Prostate gland (tissue), 2 donors: ENCODE measurements at regions not wholly inside any gene's neighbourhood (a gene's known extent, or its start where the extent isn't known, plus 50 kb on each side); places are given as distances from the start of the nearest gene placed in this dataset.

Experiments used
- DNase-seq: peaks from one replicate; pipeline ENCODE4 v3.0.0-alpha.2; 2019; ENCODE audit warnings: low spot score
- H3K27ac ChIP-seq, 2 donors: fragments of 200-600 bp; sonication (generic); 2 replicates each; pipeline ENCODE4 v1.5.1; 2017 to 2019
- H3K27me3 ChIP-seq: fragments of 200-600 bp; sonication (generic); replicated peaks from 2 replicates; pipeline ENCODE4 v1.5.1; 2019; ENCODE audit not compliant: insufficient read depth
- H3K36me3 ChIP-seq, 2 donors: fragments of 200-600 bp; sonication (generic); 1 replicate in 1 of 2; 2 replicates in 1 of 2; pipeline versions ENCODE4 v1.5.1 to v1.8.1; 2017 to 2019
- H3K4me1 ChIP-seq: fragments of 200-600 bp; sonication (generic); replicated peaks from 2 replicates; pipeline ENCODE4 v1.5.1; 2019
- H3K4me3 ChIP-seq, 2 donors: fragments of 200-600 bp; sonication (generic); 2 replicates each; pipeline ENCODE4 v1.5.1; 2017 to 2019
- H3K9me3 ChIP-seq: fragments of 200-600 bp; sonication (generic); 2 replicates; pipeline ENCODE4 v1.5.1; 2017
- POLR2A ChIP-seq: fragments of 450-650 bp; IDR thresholded peaks from one replicate; pipeline ENCODE4 v1.6.1; 2016; ENCODE audit warnings: antibody characterized with exemption, mild to moderate bottlenecking
- POLR2AphosphoS5 ChIP-seq: sonication (generic); formaldehyde crosslinking; IDR thresholded peaks from one replicate; pipeline ENCODE4 v1.6.1; 2017; ENCODE audit warnings: antibody characterized with exemption
- WGBS: methylation state at CpG from one replicate; pipeline ENCODE4 v1.1.5; 2018; 5-methylcytosine and 5-hydroxymethylcytosine counted together
- intact Hi-C: fragments of 100-400 bp; cut with DNase I; formaldehyde crosslinking; loops from one replicate; pipeline ENCODE4 v1.14.2; 2022
- TF ChIP-seq, protein P1 (sequence below), 4 experiments: fragments of 200-600 bp in 2 of 4; fragments of 450-650 bp in 2 of 4; sonication (generic) in 2 of 4; IDR thresholded peaks; 1 replicate in 3 of 4; 2 replicates in 1 of 4; pipeline ENCODE4 v1.5.1; 2016 to 2019; ENCODE audit warnings: antibody characterized with exemption in 4 of 4, mild to moderate bottlenecking in 2 of 4, moderate library complexity in 2 of 4

DNA sequence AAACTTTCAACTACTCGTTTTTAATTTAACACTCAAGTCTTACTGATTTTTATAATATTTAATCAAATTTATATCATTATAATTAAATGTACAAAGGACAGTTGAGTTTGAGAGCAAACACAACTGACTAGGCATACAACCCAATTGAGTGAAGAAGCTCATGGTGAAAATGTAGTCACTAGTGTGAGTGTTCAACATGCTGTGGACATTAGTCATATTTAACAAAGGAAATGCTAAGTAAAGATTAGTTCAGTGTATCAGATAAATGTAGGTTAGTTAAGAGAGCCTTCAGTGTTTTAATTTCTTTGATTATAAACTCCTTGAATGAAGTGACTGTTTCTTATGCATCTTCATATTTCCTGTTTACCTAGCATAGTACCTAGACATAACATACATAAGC lies 444.2 kb upstream of the GOLIM4 start:
- DNase-seq, result no peak
- TF ChIP-seq POLR2AphosphoS5, result no peak
- no peak for TF ChIP-seq POLR2A
- TF ChIP-seq, protein P1, sequence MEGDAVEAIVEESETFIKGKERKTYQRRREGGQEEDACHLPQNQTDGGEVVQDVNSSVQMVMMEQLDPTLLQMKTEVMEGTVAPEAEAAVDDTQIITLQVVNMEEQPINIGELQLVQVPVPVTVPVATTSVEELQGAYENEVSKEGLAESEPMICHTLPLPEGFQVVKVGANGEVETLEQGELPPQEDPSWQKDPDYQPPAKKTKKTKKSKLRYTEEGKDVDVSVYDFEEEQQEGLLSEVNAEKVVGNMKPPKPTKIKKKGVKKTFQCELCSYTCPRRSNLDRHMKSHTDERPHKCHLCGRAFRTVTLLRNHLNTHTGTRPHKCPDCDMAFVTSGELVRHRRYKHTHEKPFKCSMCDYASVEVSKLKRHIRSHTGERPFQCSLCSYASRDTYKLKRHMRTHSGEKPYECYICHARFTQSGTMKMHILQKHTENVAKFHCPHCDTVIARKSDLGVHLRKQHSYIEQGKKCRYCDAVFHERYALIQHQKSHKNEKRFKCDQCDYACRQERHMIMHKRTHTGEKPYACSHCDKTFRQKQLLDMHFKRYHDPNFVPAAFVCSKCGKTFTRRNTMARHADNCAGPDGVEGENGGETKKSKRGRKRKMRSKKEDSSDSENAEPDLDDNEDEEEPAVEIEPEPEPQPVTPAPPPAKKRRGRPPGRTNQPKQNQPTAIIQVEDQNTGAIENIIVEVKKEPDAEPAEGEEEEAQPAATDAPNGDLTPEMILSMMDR (IDR thresholded peaks at IDR 0.05), result no peak
- Histone ChIP-seq H3K4me3 (no peak overlapping the region), H3K9me3 (no peaks in the 10 kb centered on the region), H3K4me1 (no peaks in the 10 kb centered on the region), H3K27me3 (no peaks in the 10 kb centered on the region), H3K27ac (no peak overlapping the region), H3K36me3 (no peaks in the 10 kb centered on the region)
- intact Hi-C loops, result no loop called here
- 77% methylated on average over 1 of the region's 1 CpG for WGBS

DNA sequence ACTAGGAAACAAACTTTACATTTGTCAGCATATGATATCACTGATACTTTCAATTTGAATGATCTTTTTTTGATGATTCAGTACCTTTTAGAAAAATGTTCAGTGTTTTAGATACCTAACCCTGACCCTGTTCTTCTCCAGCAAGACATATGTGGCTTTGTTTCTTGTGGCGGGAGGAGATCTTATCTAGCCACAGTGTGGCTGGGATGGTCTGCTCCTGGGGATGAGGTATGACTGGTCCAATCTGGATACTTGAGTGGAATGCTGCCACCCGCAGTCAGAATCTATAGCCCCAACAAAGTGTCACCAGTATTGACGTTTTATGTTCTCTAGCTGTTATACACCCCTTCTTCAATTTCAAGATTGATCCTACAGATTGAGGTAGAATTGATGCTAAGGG lies 439.0 kb upstream of the GOLIM4 start:
- Histone ChIP-seq H3K9me3 (no peaks in the 10 kb centered on the region), H3K27ac (no peak overlapping the region), H3K27me3 (no peaks in the 10 kb centered on the region), H3K36me3 (no peaks in the 10 kb centered on the region), H3K4me3 (no peak overlapping the region), H3K4me1 (no peaks in the 10 kb centered on the region)
- no peak for DNase-seq
- TF ChIP-seq POLR2AphosphoS5 (no peak), POLR2A (no peak)
- TF ChIP-seq, protein P1 (IDR thresholded peaks at IDR 0.05), result no peak
- intact Hi-C loops, result no loop called here
- WGBS, result 85% methylated on average over 3 of the region's 3 CpGs

DNA sequence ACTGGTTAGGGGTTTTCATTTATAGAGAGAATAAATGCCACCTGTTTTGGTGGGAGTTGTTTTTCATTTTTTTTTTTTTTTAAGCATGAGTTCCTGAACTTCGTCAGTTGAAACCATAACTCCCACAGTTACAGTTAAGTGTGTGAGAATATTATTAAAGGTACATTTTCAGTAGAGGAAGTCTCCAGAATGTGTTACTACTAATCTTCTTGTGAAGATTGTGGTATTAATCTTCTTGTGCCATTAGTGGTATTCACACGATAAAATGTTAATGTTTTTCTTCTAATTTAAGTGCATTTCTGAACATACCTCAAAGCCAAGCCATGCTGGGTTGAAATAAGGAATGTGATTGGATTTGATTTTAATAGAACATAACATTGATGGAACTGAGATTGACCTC lies 437.9 kb upstream of the GOLIM4 start:
- Histone ChIP-seq H3K9me3 (no peaks in the 10 kb centered on the region), H3K4me3 (no peak overlapping the region), H3K27me3 (no peaks in the 10 kb centered on the region), H3K27ac (no peak overlapping the region), H3K4me1 (no peaks in the 10 kb centered on the region), H3K36me3 (no peaks in the 10 kb centered on the region)
- TF ChIP-seq POLR2A, result no peak
- TF ChIP-seq, protein P1 (IDR thresholded peaks at IDR 0.05), result no peak
- TF ChIP-seq POLR2AphosphoS5, result no peak
- WGBS, result 90% methylated on average over 2 of the region's 2 CpGs
- intact Hi-C loops, result no loop called here
- DNase-seq, result no peak

DNA sequence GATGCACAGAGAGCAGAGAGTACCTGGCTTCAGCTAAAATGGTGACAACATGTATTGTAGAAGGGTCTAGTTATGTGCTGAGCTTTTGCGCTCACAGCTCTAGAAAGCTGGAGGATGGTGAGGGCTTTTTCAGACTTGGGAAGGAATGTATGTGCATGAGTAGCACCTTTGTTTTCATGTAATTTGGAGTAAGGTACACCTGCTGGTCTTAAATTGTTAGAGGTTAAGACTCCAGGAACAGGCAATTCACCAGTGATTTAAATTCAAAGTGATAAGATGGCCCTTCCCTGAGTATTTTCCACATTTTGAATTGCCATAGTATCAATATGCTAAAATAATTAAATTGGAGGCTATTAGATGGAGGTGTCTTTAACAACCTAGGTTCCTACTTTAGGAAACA lies 436.4 kb upstream of the GOLIM4 start:
- TF ChIP-seq POLR2A, result no peak
- TF ChIP-seq, protein P1 (IDR thresholded peaks at IDR 0.05), result no peak
- no peak for TF ChIP-seq POLR2AphosphoS5
- 96% methylated on average over 1 of the region's 1 CpG for WGBS
- Histone ChIP-seq H3K27me3 (no peaks in the 10 kb centered on the region), H3K27ac (no peak overlapping the region), H3K36me3 (no peaks in the 10 kb centered on the region), H3K4me1 (no peaks in the 10 kb centered on the region), H3K4me3 (no peak overlapping the region), H3K9me3 (no peaks in the 10 kb centered on the region)
- intact Hi-C loops, result no loop called here
- no peak for DNase-seq

DNA sequence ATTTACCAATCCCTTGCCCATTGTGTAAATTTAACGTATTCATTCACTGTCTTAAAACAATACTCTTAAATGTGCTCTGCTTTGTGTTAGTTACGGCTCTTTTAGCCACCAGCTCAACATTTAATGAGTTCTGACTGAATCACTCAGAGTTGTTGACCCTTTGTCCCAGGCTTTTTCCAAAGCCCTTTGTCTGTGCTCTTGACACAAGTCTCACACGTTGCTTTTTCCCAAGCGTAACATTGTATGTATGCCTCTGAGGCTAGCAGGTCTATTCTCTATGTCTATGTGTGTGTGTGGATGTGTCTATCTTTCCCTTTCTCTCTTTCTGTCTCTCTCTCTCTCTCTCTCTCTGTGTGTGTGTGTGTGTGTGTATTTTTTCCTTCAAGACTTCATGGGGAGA lies 435.4 kb upstream of the GOLIM4 start:
- H3K4me3 ChIP-seq, result no peak overlapping the region
- DNase-seq, result no peak
- H3K4me1 ChIP-seq, result no peaks in the 10 kb centered on the region
- TF ChIP-seq POLR2AphosphoS5, result no peak
- TF ChIP-seq, protein P1 (IDR thresholded peaks at IDR 0.05), result no peak
- TF ChIP-seq POLR2A, result no peak
- intact Hi-C loops, result no loop called here
- 81% methylated on average over 4 of the region's 4 CpGs for WGBS
- H3K9me3 ChIP-seq, result no peaks in the 10 kb centered on the region
- no peak overlapping the region for H3K27ac ChIP-seq
- no peaks in the 10 kb centered on the region for H3K27me3 ChIP-seq
- H3K36me3 ChIP-seq, result no peaks in the 10 kb centered on the region
